Pancreas (tissue), 10 donors: ENCODE measurements at regions not wholly inside any gene's neighbourhood (a gene's known extent, or its start where the extent isn't known, plus 50 kb on each side); places are given as distances from the start of the nearest gene placed in this dataset.

Experiments
- ATAC-seq, 4 donors: fragments of 200-7000 bp; cut with Tn5 transposase; one replicate each; pipeline versions ENCODE4 v1.8.0 to v1.9.1; 2020; ENCODE audit warnings: mild to moderate bottlenecking in 4 of 4, moderate library complexity in 4 of 4
- DNase-seq, 6 donors: peaks; one replicate each; pipeline ENCODE4 v3.0.0-alpha.2; 2020
- FAIRE-seq: peaks from 2 replicates; lab custom pipeline; 2012; peaks lifted over from hg19 to GRCh38; lab: Jason Lieb, UNC
- H3K27ac ChIP-seq, 4 donors: fragments of 200-600 bp; sonication (generic); 1 replicate in 3 of 4; 2 replicates in 1 of 4; pipeline versions ENCODE4 v1.5.0 to v1.8.0; 2020
- H3K27me3 ChIP-seq, 4 donors: fragments of 200-600 bp; one replicate each; pipeline ENCODE4 v1.8.0; 2021
- H3K36me3 ChIP-seq, 3 donors: fragments of 200-600 bp; sonication (generic) in 1 of 3; one replicate each; pipeline versions ENCODE4 v1.5.0 to v1.8.0; 2020 to 2021
- H3K4me1 ChIP-seq, 3 donors: fragments of 200-600 bp; one replicate each; pipeline ENCODE4 v1.8.0; 2021
- H3K4me3 ChIP-seq, 4 donors: fragments of 200-600 bp; sonication (generic) in 2 of 4; one replicate each; pipeline versions ENCODE4 v1.5.0 to v1.8.0; 2020 to 2021
- H3K9me3 ChIP-seq, 4 donors: fragments of 200-600 bp; one replicate each; pipeline ENCODE4 v1.8.0; 2021
- WGBS, 2 donors: extraction: QIAGEN DNeasy Blood & Tissue Kit; methylation state at CpG; one replicate each; pipeline ENCODE4 v1.1.7; 2013; 5-methylcytosine and 5-hydroxymethylcytosine counted together
- intact Hi-C, 3 donors: fragments of 100-400 bp; cut with DNase I; formaldehyde crosslinking; loops; one replicate each; pipeline versions ENCODE4 v1.11.1 to v1.14.2; 2022
- TF ChIP-seq, protein P1 (sequence below), 4 donors: fragments of 200-600 bp; sonication (generic) in 3 of 4; IDR thresholded peaks; one replicate each; pipeline versions ENCODE4 v1.5.0 to v1.8.0; 2021; ENCODE audit warnings: antibody characterized with exemption in 4 of 4
- donor health status: healthy with polysubstance abuse.
- donor health status: DM: no; HTN: no; CAD: no; lungs with moderate emphysema.
- donor health status: DM: no; HTN: no; CAD: no.
- donor health status: control.
- donor health status: control.
- donor health status: Bipolar disorder and iron deficiency.
- donor health status: DM: yes; HTN: yes; CAD: no.
- donor health status: DM: no; HTN: no; CAD: no.
- donor health status: DM: no; HTN: no; CAD: no.
- donor health status: DM: yes; HTN: yes; CAD: no.

- 75 to 76% methylated on average over 4 of the region's 4 CpGs for WGBS, 2 donors
- TF ChIP-seq, protein P1, sequence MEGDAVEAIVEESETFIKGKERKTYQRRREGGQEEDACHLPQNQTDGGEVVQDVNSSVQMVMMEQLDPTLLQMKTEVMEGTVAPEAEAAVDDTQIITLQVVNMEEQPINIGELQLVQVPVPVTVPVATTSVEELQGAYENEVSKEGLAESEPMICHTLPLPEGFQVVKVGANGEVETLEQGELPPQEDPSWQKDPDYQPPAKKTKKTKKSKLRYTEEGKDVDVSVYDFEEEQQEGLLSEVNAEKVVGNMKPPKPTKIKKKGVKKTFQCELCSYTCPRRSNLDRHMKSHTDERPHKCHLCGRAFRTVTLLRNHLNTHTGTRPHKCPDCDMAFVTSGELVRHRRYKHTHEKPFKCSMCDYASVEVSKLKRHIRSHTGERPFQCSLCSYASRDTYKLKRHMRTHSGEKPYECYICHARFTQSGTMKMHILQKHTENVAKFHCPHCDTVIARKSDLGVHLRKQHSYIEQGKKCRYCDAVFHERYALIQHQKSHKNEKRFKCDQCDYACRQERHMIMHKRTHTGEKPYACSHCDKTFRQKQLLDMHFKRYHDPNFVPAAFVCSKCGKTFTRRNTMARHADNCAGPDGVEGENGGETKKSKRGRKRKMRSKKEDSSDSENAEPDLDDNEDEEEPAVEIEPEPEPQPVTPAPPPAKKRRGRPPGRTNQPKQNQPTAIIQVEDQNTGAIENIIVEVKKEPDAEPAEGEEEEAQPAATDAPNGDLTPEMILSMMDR (IDR thresholded peaks at IDR 0.05) = no peak
- DNase-seq = no peak
- H3K4me1 ChIP-seq = no peaks in the 10 kb centered on the region
- no peak overlapping the region for H3K4me3 ChIP-seq
- no peak overlapping the region for H3K27ac ChIP-seq
- intact Hi-C loops = no loop called here
- FAIRE-seq = no peak
- no peak for ATAC-seq
- H3K9me3 ChIP-seq = no peaks in the 10 kb centered on the region
- H3K36me3 ChIP-seq = no peaks in the 10 kb centered on the region
- H3K27me3 ChIP-seq = no peaks in the 10 kb centered on the region
These were observed 146.1 kb upstream of the HMHB1 start for GRCh38 chr5:143665866-143666265.

DNA sequence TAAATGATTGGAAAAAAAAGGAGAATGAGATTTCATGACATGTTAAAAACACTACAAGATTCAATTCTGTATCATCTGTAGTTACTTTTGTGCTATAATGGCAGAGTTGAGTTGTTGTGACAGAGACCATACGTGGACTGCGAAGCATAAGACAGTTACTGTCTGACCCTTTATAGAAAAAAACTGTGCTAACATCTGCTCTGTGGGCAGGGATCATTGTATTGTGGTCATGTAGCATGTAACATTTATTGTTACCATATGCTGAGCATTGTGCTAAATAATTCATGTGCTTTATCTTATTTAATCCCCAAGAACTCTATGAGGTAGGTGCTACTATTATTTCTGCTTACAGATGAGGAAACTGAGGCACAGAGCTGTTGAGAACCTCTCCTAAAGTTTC lies 147.3 kb upstream of the HMHB1 start:
- Histone ChIP-seq H3K4me1 (no peaks in the 10 kb centered on the region), H3K4me3 (no peak overlapping the region), H3K27ac (no peak overlapping the region), H3K36me3 (no peaks in the 10 kb centered on the region), H3K27me3 (no peaks in the 10 kb centered on the region), H3K9me3 (no peaks in the 10 kb centered on the region)
- intact Hi-C loops = no loop called here
- no peak for DNase-seq
- no peak for ATAC-seq
- FAIRE-seq = no peak
- 84 to 95% methylated on average over 2 of the region's 2 CpGs for WGBS, 2 donors
- TF ChIP-seq, protein P1 (IDR thresholded peaks at IDR 0.05) = no peak

- TF ChIP-seq, protein P1 (IDR thresholded peaks at IDR 0.05) = no peak
- H3K9me3 ChIP-seq = no peaks in the 10 kb centered on the region
- no peaks in the 10 kb centered on the region for H3K4me1 ChIP-seq
- H3K4me3 ChIP-seq = no peak overlapping the region
- 87 to 94% methylated on average over 2 of the region's 2 CpGs for WGBS, 2 donors
- H3K36me3 ChIP-seq = no peaks in the 10 kb centered on the region
- no peaks in the 10 kb centered on the region for H3K27me3 ChIP-seq
- ATAC-seq (no peak), DNase-seq (no peak), FAIRE-seq (no peak)
- H3K27ac ChIP-seq = no peak overlapping the region
- intact Hi-C loops = no loop called here
These were observed 148.1 kb upstream of the HMHB1 start for GRCh38 chr5:143663872-143664271.

GRCh38 chr5:143662020-143662419 lies 149.9 kb upstream of the HMHB1 start:
- Histone ChIP-seq H3K4me1 (no peaks in the 10 kb centered on the region), H3K36me3 (no peaks in the 10 kb centered on the region), H3K27ac (no peak overlapping the region), H3K4me3 (no peak overlapping the region), H3K27me3 (no peaks in the 10 kb centered on the region), H3K9me3 (no peaks in the 10 kb centered on the region)
- WGBS, 2 donors = 67 to 74% methylated on average over 1 of the region's 1 CpG
- DNase-seq (no peak), ATAC-seq (no peak), FAIRE-seq (no peak)
- intact Hi-C loops = no loop called here
- TF ChIP-seq, protein P1 (IDR thresholded peaks at IDR 0.05) = no peak

GRCh38 chr5:143660625-143661024 lies 151.3 kb upstream of the HMHB1 start:
- H3K4me1 ChIP-seq = no peaks in the 10 kb centered on the region
- ATAC-seq = no peak
- no peaks in the 10 kb centered on the region for H3K36me3 ChIP-seq
- intact Hi-C loops = no loop called here
- H3K9me3 ChIP-seq = no peaks in the 10 kb centered on the region
- TF ChIP-seq, protein P1 (IDR thresholded peaks at IDR 0.05) = no peak
- no peak overlapping the region for H3K4me3 ChIP-seq
- H3K27ac ChIP-seq = no peak overlapping the region
- H3K27me3 ChIP-seq = no peaks in the 10 kb centered on the region
- no peak for FAIRE-seq
- no peak for DNase-seq
- WGBS, 2 donors = 82 to 92% methylated on average over 2 of the region's 2 CpGs
